Hematopoietic multipotent progenitor cell treated with erythropoietin and hydrocortisone succinate and interleukin-3 and kit ligand, for 8 days (in vitro differentiated cells): ENCODE measurements at regions not wholly inside any gene's neighbourhood (a gene's known extent, or its start where the extent isn't known, plus 50 kb on each side); places are given as distances from the start of the nearest gene placed in this dataset.

Experiments used
- DNase-seq: peaks from one replicate; pipeline ENCODE4 v3.0.0-alpha.2; 2015

- no peak for DNase-seq
Measured at GRCh38 chr7:36802459-36803135, 78.3 kb upstream of the AOAH start.

- no peak for DNase-seq
Measured at GRCh38 chr7:36796850-36797536, 72.7 kb upstream of the AOAH start.

GRCh38 chr7:36795451-36796021 is 71.2 kb upstream of the AOAH start:
- DNase-seq, result no peak

- no peak for DNase-seq
Measured at GRCh38 chr7:36794689-36795088, 70.4 kb upstream of the AOAH start.

GRCh38 chr7:36792421-36792820 is 68.1 kb upstream of the AOAH start:
- DNase-seq, result no peak

- no peak for DNase-seq
Measured at GRCh38 chr7:36790311-36790787, 66.1 kb upstream of the AOAH start.

GRCh38 chr7:36788825-36789470 is 64.7 kb upstream of the AOAH start:
- DNase-seq, result no peak

GRCh38 chr7:36787933-36788378 is 63.7 kb upstream of the AOAH start:
- DNase-seq, result peak; percentile 25

- no peak for DNase-seq
Measured at GRCh38 chr7:36784991-36785940, 61.0 kb upstream of the AOAH start.

- DNase-seq, result no peak
Measured at GRCh38 chr7:36781011-36781738, 56.9 kb upstream of the AOAH start.

- DNase-seq, result no peak
Measured at GRCh38 chr7:36777855-36778254, 53.6 kb upstream of the AOAH start.

- no peak for DNase-seq
Measured at GRCh38 chr7:36777062-36777461, 52.8 kb upstream of the AOAH start.

GRCh38 chr7:36775676-36776075 is 51.4 kb upstream of the AOAH start:
- DNase-seq, result no peak

- DNase-seq, result no peak
Measured at GRCh38 chr7:36775061-36775620, 50.8 kb upstream of the AOAH start.
